ENCODE measurements at regions not wholly inside any gene's neighbourhood (a gene's known extent, or its start where the extent isn't known, plus 50 kb on each side); places are given as distances from the start of the nearest gene placed in this dataset.

GRCh38 chr5:96258692-96259091 is 174.4 kb downstream of the PCSK1 start:
- no peaks in the 10 kb centered on the region for H3K36me3 ChIP-seq
- no peak overlapping the region for H3K4me3 ChIP-seq
- DNase-seq, result no peak
- intact Hi-C loops (cut with DNase I; ENCODE audit: low total_unique reads), result no loop called here
- H3K4me1 ChIP-seq, result peaks cover 0 to 25% (median 14%) of the 10 kb centered on the region in 4 donors
- TF ChIP-seq POLR2AphosphoS5 (IDR thresholded peaks at IDR 0.05) (no peak), CTCF (IDR thresholded peaks at IDR 0.05) (no peak), POLR2A (IDR thresholded peaks at IDR 0.05) (no peak), EP300 (IDR thresholded peaks at IDR 0.05) (no peak)
- H3K27ac ChIP-seq, result no peak overlapping the region
- no peaks in the 10 kb centered on the region for H3K27me3 ChIP-seq
- no peaks in the 10 kb centered on the region for H3K9me3 ChIP-seq

GRCh38 chr5:96257904-96258303 is 175.1 kb downstream of the PCSK1 start:
- Histone ChIP-seq H3K36me3 (no peaks in the 10 kb centered on the region), H3K4me1 (peaks cover 0 to 25% (median 14%) of the 10 kb centered on the region in 4 donors), H3K4me3 (no peak overlapping the region), H3K9me3 (no peaks in the 10 kb centered on the region), H3K27me3 (no peaks in the 10 kb centered on the region), H3K27ac (no peak overlapping the region)
- TF ChIP-seq EP300 (IDR thresholded peaks at IDR 0.05) (no peak), POLR2AphosphoS5 (IDR thresholded peaks at IDR 0.05) (no peak), CTCF (IDR thresholded peaks at IDR 0.05) (no peak)
- intact Hi-C loops (cut with DNase I; ENCODE audit: low total_unique reads), result no loop called here
- no peak for DNase-seq
- WGBS, 5 donors, result 86 to 94% (median 92%) methylated on average over 2 of the region's 2 CpGs

- Histone ChIP-seq H3K4me3 (no peak overlapping the region), H3K36me3 (no peaks in the 10 kb centered on the region), H3K4me1 (peaks cover 0 to 28% (median 14%) of the 10 kb centered on the region in 4 donors), H3K9me3 (no peaks in the 10 kb centered on the region), H3K27me3 (no peaks in the 10 kb centered on the region), H3K27ac (no peak overlapping the region)
- no peak for TF ChIP-seq CTCF (IDR thresholded peaks at IDR 0.05)
- TF ChIP-seq EP300 (IDR thresholded peaks at IDR 0.05), result no peak
- no peak for TF ChIP-seq POLR2A (IDR thresholded peaks at IDR 0.05)
- no peak for TF ChIP-seq POLR2AphosphoS5 (IDR thresholded peaks at IDR 0.05)
- DNase-seq, result peak in 1 of 2 donors; percentile 59
- intact Hi-C loops (cut with DNase I; ENCODE audit: low total_unique reads), result no loop called here
- 51 to 82% (median 75%) methylated on average over 5 of the region's 5 CpGs for WGBS, 5 donors
Measured at GRCh38 chr5:96256795-96257470, 176.1 kb downstream of the PCSK1 start.

- H3K4me1 ChIP-seq, result peaks cover 0 to 24% (median 14%) of the 10 kb centered on the region in 4 donors
- H3K9me3 ChIP-seq, result no peaks in the 10 kb centered on the region
- H3K4me3 ChIP-seq, result no peak overlapping the region
- 17 to 32% (median 24%) methylated on average over 5 of the region's 5 CpGs for WGBS, 5 donors
- H3K36me3 ChIP-seq, result no peaks in the 10 kb centered on the region
- DNase-seq, result peak; percentile 30 to 31
- peak overlapping the region in 4 of 5 donors; percentile 27 to 72 (median 64) for H3K27ac ChIP-seq
- intact Hi-C loops (cut with DNase I; ENCODE audit: low total_unique reads), result no loop called here
- no peak for TF ChIP-seq POLR2AphosphoS5 (IDR thresholded peaks at IDR 0.05)
- TF ChIP-seq POLR2A (IDR thresholded peaks at IDR 0.05), result no peak
- no peak for TF ChIP-seq EP300 (IDR thresholded peaks at IDR 0.05)
- TF ChIP-seq CTCF (IDR thresholded peaks at IDR 0.05), result no peak
- H3K27me3 ChIP-seq, result no peaks in the 10 kb centered on the region
Measured at GRCh38 chr5:96254980-96255691, 177.9 kb downstream of the PCSK1 start.

All from stomach (tissue), 8 donors.